OCI-LY7 (cell line): ENCODE measurements at regions not wholly inside any gene's neighbourhood (a gene's known extent, or its start where the extent isn't known, plus 50 kb on each side); places are given as distances from the start of the nearest gene placed in this dataset.

Source experiments
- CTCF ChIP-seq: fragments of 200-600 bp; sonication (generic); conservative IDR thresholded peaks from 2 replicates; pipeline ENCODE4 v1.5.1; 2014; ENCODE audit warnings: mild to moderate bottlenecking, antibody characterized with exemption, low read length, moderate library complexity, mixed read lengths
- EZH2phosphoT487 ChIP-seq: fragments of 200-600 bp; sonication (generic); IDR thresholded peaks from 2 replicates; pipeline ENCODE4 v1.6.1; 2018; ENCODE audit warnings: low read depth, borderline replicate concordance, mild to moderate bottlenecking, mixed run types, antibody characterized with exemption, low read length, moderate library complexity, mixed read lengths

- TF ChIP-seq CTCF (no peak), EZH2phosphoT487 (no peak)
Observed at GRCh38 chr2:151191001-151191400, 70.7 kb downstream of the RBM43 start.
